Osteocyte (in vitro differentiated cells): ENCODE measurements at regions not wholly inside any gene's neighbourhood (a gene's known extent, or its start where the extent isn't known, plus 50 kb on each side); places are given as distances from the start of the nearest gene placed in this dataset.

Experiments used
- DNase-seq: peaks from one replicate; pipeline ENCODE4 v3.0.0; 2021; ENCODE audit warnings: mixed read lengths; ENCODE audit not compliant: unreplicated experiment; ENCODE audit errors: extremely low spot score
- H3K27ac Mint-ChIP-seq: one replicate; pipeline ENCODE4 v1.8.0; 2021; ENCODE audit warnings: mild to moderate bottlenecking, mixed read lengths; ENCODE audit not compliant: unreplicated experiment
- H3K27me3 Mint-ChIP-seq: one replicate; pipeline ENCODE4 v1.8.0; 2021; ENCODE audit warnings: mixed read lengths; ENCODE audit not compliant: unreplicated experiment
- H3K36me3 Mint-ChIP-seq: one replicate; pipeline ENCODE4 v1.8.0; 2021; ENCODE audit warnings: mixed read lengths; ENCODE audit not compliant: unreplicated experiment
- H3K4me1 Mint-ChIP-seq: one replicate; pipeline ENCODE4 v1.8.0; 2021; ENCODE audit warnings: mixed read lengths; ENCODE audit not compliant: unreplicated experiment
- H3K4me3 Mint-ChIP-seq: one replicate; pipeline ENCODE4 v1.8.0; 2021; ENCODE audit warnings: mild to moderate bottlenecking, moderate library complexity, mixed read lengths; ENCODE audit not compliant: unreplicated experiment
- H3K9me3 Mint-ChIP-seq: one replicate; pipeline ENCODE4 v1.8.0; 2021; ENCODE audit warnings: mixed read lengths; ENCODE audit not compliant: unreplicated experiment
- TF ChIP-seq, protein P1 (sequence below): fragments of 200-600 bp; sonication (generic); IDR thresholded peaks from 2 replicates; pipeline ENCODE4 v1.5.0; 2021; ENCODE audit warnings: antibody characterized with exemption, mild to moderate bottlenecking, moderate library complexity

DNA sequence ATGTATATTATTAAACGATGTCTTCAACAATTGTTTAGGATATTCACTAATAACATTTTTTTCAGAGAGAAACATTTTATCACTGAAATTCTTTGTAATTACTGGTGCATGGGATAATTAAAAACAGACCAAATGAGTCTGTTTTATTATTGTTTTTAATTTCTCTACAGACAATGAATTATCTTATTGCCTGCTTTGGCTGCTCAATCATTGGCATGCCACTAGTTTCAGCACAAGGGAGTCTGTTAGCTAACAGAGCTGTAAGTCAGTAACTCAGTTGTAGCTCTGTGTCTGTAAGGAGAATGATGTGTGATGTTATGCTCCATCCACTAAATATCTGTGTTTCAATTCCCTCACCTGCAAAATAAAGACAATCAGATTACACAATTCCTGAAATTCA lies 443.9 kb downstream of the PRR16 start:
- no peak overlapping the region for H3K27ac Mint-ChIP-seq
- peaks cover 24% of the 10 kb centered on the region for H3K27me3 Mint-ChIP-seq
- DNase-seq: no peak
- no peaks in the 10 kb centered on the region for H3K36me3 Mint-ChIP-seq
- TF ChIP-seq, protein P1, sequence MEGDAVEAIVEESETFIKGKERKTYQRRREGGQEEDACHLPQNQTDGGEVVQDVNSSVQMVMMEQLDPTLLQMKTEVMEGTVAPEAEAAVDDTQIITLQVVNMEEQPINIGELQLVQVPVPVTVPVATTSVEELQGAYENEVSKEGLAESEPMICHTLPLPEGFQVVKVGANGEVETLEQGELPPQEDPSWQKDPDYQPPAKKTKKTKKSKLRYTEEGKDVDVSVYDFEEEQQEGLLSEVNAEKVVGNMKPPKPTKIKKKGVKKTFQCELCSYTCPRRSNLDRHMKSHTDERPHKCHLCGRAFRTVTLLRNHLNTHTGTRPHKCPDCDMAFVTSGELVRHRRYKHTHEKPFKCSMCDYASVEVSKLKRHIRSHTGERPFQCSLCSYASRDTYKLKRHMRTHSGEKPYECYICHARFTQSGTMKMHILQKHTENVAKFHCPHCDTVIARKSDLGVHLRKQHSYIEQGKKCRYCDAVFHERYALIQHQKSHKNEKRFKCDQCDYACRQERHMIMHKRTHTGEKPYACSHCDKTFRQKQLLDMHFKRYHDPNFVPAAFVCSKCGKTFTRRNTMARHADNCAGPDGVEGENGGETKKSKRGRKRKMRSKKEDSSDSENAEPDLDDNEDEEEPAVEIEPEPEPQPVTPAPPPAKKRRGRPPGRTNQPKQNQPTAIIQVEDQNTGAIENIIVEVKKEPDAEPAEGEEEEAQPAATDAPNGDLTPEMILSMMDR: no peak
- H3K4me1 Mint-ChIP-seq: no peaks in the 10 kb centered on the region
- H3K4me3 Mint-ChIP-seq: no peak overlapping the region
- no peaks in the 10 kb centered on the region for H3K9me3 Mint-ChIP-seq

DNA sequence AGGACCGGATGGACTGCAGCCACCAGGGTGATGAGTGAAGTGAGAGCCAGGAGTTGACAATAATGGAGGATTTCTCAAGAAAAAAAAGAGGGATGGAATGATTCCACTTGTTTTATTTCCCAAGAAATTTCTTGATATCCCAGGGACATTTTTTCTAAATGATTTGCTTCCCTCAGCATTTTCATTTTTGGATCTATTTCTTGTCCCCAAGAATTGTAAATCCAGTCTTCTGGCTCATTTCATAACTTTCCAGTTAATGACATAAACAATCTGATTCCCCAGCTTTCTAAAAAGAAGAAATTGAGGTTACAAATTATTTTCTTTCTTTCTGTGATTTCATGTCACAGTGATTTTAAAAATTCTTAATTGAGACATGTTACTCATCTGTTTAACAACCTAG lies 446.5 kb downstream of the PRR16 start:
- Mint-ChIP-seq H3K27ac (no peak overlapping the region), H3K4me1 (no peaks in the 10 kb centered on the region), H3K4me3 (no peak overlapping the region), H3K27me3 (peaks cover 15% of the 10 kb centered on the region), H3K36me3 (no peaks in the 10 kb centered on the region), H3K9me3 (no peaks in the 10 kb centered on the region)
- DNase-seq: no peak
- TF ChIP-seq, protein P1: no peak

DNA sequence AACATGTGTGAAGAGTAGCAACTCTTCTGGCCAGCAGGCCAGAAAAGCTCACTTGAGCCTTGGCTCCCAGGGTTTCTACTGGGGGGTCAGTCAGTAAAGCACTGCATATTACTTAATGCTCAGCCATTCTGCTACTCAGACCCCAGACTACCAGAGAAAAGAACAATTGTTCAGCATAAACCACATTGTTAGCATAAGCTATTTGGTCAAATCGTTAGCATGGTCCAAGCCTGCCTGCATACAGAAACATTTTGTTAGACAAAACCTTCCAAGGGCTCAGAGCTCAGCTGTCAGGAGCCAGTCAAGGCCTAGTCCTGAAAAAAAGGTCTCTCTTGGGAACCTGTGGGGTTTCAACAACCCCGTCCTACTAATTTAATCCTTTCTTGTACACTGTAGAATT lies 449.3 kb downstream of the PRR16 start:
- no peak for DNase-seq
- no peak overlapping the region for H3K4me3 Mint-ChIP-seq
- H3K27me3 Mint-ChIP-seq: peaks cover 5% of the 10 kb centered on the region
- H3K36me3 Mint-ChIP-seq: no peaks in the 10 kb centered on the region
- H3K27ac Mint-ChIP-seq: no peak overlapping the region
- no peaks in the 10 kb centered on the region for H3K4me1 Mint-ChIP-seq
- no peaks in the 10 kb centered on the region for H3K9me3 Mint-ChIP-seq
- TF ChIP-seq, protein P1: no peak

DNA sequence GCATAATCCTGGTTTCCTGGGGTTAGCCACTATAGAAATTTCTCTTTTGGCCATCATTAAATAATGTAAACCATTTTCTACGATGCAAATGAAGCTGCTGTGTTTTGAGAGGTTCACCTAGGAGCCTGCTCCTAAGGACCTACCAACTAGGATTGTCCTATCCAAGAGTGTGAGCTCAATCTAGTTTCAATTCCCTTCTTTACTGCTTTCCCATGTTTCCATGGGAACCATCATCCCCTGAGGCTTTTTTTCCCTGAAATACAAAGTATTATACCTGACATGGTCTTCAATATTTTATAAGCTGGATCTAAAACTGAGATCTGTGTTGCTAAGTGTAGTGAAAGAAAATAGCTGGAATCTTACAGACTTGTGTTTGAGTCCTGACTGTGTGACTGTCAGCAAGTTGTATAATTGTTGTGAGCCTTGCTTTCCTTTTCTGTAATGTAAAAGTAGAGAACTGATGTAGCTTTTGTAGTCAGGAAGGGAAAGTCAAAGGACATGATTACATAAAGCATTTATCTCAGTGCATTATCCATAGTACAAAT lies 453.2 kb downstream of the PRR16 start:
- no peaks in the 10 kb centered on the region for H3K27me3 Mint-ChIP-seq
- DNase-seq: no peak
- H3K36me3 Mint-ChIP-seq: no peaks in the 10 kb centered on the region
- H3K4me1 Mint-ChIP-seq: no peaks in the 10 kb centered on the region
- TF ChIP-seq, protein P1: no peak
- H3K27ac Mint-ChIP-seq: no peak overlapping the region
- no peaks in the 10 kb centered on the region for H3K9me3 Mint-ChIP-seq
- H3K4me3 Mint-ChIP-seq: no peak overlapping the region

DNA sequence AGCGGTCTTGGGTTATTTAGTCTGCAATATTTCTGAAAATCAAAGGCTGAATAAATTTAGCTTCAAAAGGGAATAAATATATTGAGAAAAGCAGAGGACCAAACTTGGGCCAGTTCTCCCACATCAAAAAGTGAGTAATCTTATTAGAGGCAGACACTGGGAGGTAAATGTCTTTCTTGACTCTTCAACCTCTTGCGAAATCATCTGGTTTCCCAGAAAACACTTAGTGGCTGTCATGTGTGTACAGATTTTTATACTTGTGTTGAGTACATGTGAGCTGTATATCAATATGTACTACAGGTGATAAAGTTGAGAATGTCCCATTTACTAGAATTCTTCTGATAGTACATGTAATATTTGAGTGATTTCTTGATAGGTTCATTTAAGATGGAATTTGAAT lies 454.9 kb downstream of the PRR16 start:
- H3K4me3 Mint-ChIP-seq: no peak overlapping the region
- no peaks in the 10 kb centered on the region for H3K9me3 Mint-ChIP-seq
- no peak overlapping the region for H3K27ac Mint-ChIP-seq
- no peaks in the 10 kb centered on the region for H3K36me3 Mint-ChIP-seq
- no peaks in the 10 kb centered on the region for H3K27me3 Mint-ChIP-seq
- no peaks in the 10 kb centered on the region for H3K4me1 Mint-ChIP-seq
- no peak for DNase-seq
- TF ChIP-seq, protein P1: no peak
